Forelimb muscle (tissue), 1 donor: ENCODE measurements at regions not wholly inside any gene's neighbourhood (a gene's known extent, or its start where the extent isn't known, plus 50 kb on each side); places are given as distances from the start of the nearest gene placed in this dataset.

Source experiments
- DNase-seq: peaks from one replicate; pipeline ENCODE4 v3.0.0-alpha.2; 2013; ENCODE audit warnings: low read depth

- no peak for DNase-seq
These were observed 125.5 kb upstream of the IRF2BP2 start for GRCh38 chr1:234735476-234735875.

DNA sequence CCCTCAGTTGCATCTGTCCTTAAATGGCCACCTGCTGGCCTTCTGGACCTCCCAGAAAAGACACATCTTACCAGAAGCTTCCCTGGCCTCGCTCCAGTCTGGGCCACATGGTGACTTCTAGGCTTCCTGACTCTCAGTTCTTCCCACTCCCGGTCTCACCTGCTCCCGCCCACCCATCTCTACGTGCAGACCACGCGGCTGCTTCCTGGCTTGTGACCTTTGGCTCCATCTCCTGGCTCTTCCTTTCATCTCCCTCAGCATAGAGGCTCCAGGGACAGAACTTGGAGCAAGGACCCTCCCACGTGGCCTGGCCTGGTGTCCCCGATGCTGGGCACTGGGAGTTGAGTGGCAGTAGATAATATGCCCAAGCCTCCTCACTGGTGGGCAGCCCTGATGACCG lies 124.9 kb upstream of the IRF2BP2 start:
- DNase-seq = no peak

DNA sequence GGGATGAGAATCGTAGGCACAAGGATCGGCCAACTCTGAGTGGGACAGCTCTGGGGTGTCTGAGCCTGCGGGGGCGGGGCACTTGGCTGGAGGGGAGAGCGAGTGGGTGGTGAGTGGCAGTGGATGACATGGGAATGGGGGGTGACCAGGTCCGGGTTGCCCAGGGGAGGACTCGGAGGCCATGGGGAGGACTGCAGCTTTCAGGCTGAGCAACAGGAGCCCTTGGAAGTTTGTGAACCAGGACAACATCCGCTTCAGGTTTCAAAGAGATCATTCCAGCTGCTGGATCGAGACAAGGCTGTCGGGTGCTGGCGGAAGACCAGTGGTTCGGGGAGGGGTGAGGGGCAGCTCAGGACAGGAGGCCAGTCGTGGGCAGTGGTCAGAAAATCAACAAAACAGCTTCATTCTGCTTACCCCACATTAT lies 124.4 kb upstream of the IRF2BP2 start:
- DNase-seq = no peak

- DNase-seq = no peak
These were observed 123.4 kb upstream of the IRF2BP2 start for GRCh38 chr1:234733427-234733826.

GRCh38 chr1:234732671-234733390 lies 122.9 kb upstream of the IRF2BP2 start:
- no peak for DNase-seq

DNA sequence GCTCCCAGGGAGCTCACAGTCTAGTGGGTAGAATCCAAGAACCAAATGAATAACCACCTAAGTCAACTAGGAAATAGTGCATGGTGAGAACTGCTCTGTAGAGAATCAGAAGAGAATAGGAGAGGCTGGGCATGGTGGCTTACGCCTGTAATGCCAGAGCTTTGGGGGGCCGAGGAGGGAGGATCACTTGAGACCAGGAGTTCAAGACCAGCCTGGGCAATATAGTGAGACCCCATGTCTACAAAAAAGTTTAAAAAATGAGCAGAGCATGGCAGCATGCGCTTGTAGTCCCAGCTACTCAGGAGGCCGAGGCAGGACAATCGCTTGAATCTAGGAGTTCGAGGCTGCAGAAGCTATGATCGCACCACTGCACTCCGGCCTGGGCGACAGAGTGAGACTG lies 122.3 kb upstream of the IRF2BP2 start:
- no peak for DNase-seq

GRCh38 chr1:234731569-234732085 lies 121.6 kb upstream of the IRF2BP2 start:
- no peak for DNase-seq

- DNase-seq = no peak
These were observed 121.0 kb upstream of the IRF2BP2 start for GRCh38 chr1:234730770-234731568.

DNA sequence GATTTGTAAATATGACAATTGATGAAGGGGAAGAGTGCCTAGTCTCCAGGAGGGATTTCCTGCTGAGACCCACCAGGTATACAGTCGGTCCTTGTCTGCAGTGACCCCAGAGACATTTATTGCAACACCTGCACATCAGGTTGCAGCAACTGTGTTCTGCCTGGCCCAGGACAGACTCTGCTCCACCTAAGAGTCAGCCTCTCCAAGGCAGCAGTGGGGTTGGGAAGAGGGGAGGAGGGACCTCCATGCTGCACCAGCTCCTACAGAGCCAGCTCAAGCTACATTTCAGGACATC lies 120.4 kb upstream of the IRF2BP2 start:
- DNase-seq = no peak

DNA sequence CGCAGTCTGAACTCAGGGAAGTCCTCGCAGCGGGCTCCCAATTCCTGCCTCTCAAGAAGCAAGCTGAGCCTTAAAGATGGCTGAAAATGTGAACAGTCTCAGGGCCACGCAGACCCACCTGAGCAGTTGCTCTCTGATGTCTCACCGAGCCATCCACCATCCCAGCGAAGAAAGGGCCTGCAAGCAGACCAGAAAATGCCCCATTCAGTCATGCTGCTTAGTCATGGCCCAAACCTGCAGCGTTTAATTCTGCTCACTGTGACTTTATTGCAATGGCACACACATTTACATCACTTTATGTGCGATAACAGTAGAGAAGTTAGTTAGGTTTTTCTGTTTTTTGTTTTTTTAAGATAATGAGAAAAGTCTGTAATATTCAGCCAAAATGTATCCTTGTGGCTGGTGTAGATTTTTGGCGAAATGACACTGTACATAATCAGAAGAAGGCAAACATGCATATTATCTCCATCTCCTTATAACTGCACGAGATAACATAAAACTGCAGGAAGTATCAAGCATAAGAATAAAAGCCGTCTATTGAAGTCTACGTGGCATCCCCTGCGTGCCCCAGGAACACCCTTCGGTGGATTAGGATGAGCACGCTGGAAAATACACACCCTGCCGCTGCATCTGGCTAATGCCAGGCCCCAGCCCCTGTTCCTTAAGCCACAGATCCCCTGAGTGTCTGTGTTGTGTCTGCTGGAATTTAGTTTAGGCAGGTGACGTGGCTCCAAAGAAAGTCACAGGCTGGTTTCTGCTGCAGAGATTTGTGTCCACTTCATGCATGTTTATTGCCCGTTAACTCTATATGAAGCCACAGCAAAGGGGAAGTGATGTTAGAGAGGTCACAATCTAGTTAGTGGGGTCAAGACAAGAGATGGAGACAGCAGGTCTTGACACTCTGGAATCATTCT lies 119.8 kb upstream of the IRF2BP2 start:
- DNase-seq = no peak

- no peak for DNase-seq
These were observed 118.8 kb upstream of the IRF2BP2 start for GRCh38 chr1:234728740-234729139.

- no peak for DNase-seq
These were observed 117.3 kb upstream of the IRF2BP2 start for GRCh38 chr1:234727018-234727940.

GRCh38 chr1:234726359-234726943 lies 116.5 kb upstream of the IRF2BP2 start:
- no peak for DNase-seq

- DNase-seq = no peak
These were observed 115.5 kb upstream of the IRF2BP2 start for GRCh38 chr1:234725177-234726132.

DNA sequence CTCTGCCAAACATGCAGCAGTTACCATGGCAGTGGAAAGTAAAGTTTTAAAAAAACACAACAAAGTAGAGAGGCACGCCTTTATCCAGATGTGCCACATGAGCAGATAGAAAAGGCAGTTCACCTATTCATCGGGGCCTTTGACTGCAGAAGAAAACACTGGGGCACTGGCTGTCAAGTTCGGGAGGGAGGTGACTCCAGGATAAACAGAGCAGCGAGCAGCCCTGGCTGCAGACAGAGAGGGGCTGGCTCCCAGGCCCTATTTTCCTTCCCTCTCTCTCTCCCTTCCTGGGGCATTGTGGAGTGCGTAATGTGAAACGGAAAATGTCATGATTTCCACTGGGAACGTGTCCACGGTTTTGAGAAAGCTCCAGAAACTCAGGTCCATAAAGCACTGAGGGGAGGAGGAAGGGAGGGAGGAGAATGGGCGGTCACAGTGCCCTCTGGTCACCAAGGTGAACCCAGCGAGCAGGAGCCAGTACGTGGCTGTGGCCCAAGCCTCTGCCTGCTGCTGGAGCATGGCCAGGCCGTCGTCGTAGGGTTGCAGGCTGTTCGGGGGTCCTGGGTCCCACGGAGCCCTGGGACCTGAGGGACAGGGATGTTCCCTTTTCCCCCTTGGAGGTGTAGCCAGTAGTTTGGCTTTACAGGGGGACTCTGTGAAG lies 114.7 kb upstream of the IRF2BP2 start:
- no peak for DNase-seq

- peak; percentile 80 for DNase-seq
These were observed 113.1 kb upstream of the IRF2BP2 start for GRCh38 chr1:234722904-234723720.

DNA sequence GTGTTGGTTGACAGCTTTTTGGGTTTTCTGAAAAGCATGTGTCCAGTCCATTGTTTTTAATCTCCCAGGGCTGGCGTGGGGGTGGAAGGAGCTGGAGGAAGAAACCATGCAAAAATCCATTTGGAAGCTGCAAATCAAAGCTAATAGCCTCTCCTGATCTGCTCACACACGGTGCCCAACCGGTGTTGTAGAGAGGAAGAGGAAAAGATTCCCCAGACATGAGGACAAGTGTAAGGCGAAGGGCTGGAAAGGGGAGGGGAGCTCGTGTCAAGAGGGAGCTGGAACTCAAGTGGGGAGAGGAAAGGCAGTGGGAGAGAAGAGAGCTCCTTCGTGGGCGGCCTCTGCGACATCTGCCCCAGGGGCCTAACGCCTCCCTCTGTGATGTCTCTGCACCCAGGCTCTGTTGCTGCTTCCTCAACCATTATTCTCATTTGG lies 112.3 kb upstream of the IRF2BP2 start:
- no peak for DNase-seq
